ENCODE measurements at regions not wholly inside any gene's neighbourhood (a gene's known extent, or its start where the extent isn't known, plus 50 kb on each side); places are given as distances from the start of the nearest gene placed in this dataset.

GRCh38 chr4:56129431-56129861 lies 180.7 kb downstream of the CEP135 start:
- DNase-seq (ENCODE audit: low read depth, low spot score) = peak; percentile 79
- CTCF ChIA-PET = no interaction called here
- RAD21 ChIA-PET (ENCODE audit: low non-redundant PET in 1 of 2, low total read pairs in 2 of 2, uncharacterized antibody in 2 of 2, unreplicated experiment in 2 of 2) = no interaction called here
- Histone ChIP-seq H3K9me3 (ENCODE audit: control insufficient read depth in 1 of 2, insufficient read depth in 1 of 2, low read depth in 1 of 2, low read length in 2 of 2) (no peaks in the 10 kb centered on the region), H4K20me1 (ENCODE audit: insufficient read depth) (no peaks in the 10 kb centered on the region), H3K36me3 (ENCODE audit: control insufficient read depth in 1 of 2, insufficient read depth in 2 of 2, low read length in 2 of 2) (no peaks in the 10 kb centered on the region), H3K9me2 (ENCODE audit: insufficient read depth) (no peaks in the 10 kb centered on the region), H3K27ac (ENCODE audit: low read depth, low read length) (peak overlapping the region; percentile 37; the same call in 1 of the 2 replicates), H3K4me3 (replicated peaks in 1 of 2; ENCODE audit: low read depth in 1 of 2, low read length in 2 of 2) (no peak overlapping the region), H3K27me3 (ENCODE audit: insufficient read depth, low read length) (no peaks in the 10 kb centered on the region), H2AFZ (ENCODE audit: low read depth, low read length, poor library complexity, severe bottlenecking) (peak overlapping the region; percentile 55), H3K4me2 (ENCODE audit: low read length) (peak overlapping the region; percentile 50), H3K4me1 (ENCODE audit: control insufficient read depth in 1 of 2, insufficient read depth in 2 of 2, low read length in 2 of 2) (peaks cover 13 to 26% of the 10 kb centered on the region in 2 experiments), H3K9ac (ENCODE audit: low read length) (peak overlapping the region; percentile 6), H3K79me2 (ENCODE audit: insufficient read depth, low read length) (no peaks in the 10 kb centered on the region)
- intact Hi-C loops (cut with micrococcal nuclease) = loop anchor here (1.0 to 10.0 kb wide), 2 partner anchors 165 to 172 kb away; no protein-coding TSS in a partner anchor
- TF ChIP-seq ZNF274 (IDR thresholded peaks at IDR 0.05; ENCODE audit: low read depth, low read length) = no peak
- no peak for TF ChIP-seq FOSL1 (IDR thresholded peaks at IDR 0.05; ENCODE audit: low read depth)
- no peak for TF ChIP-seq CEBPB (IDR thresholded peaks at IDR 0.05; ENCODE audit: low read depth)
- TF ChIP-seq POLR2AphosphoS5 (IDR thresholded peaks at IDR 0.05; ENCODE audit: low read depth, low read length) = no peak
- TF ChIP-seq, protein P1, sequence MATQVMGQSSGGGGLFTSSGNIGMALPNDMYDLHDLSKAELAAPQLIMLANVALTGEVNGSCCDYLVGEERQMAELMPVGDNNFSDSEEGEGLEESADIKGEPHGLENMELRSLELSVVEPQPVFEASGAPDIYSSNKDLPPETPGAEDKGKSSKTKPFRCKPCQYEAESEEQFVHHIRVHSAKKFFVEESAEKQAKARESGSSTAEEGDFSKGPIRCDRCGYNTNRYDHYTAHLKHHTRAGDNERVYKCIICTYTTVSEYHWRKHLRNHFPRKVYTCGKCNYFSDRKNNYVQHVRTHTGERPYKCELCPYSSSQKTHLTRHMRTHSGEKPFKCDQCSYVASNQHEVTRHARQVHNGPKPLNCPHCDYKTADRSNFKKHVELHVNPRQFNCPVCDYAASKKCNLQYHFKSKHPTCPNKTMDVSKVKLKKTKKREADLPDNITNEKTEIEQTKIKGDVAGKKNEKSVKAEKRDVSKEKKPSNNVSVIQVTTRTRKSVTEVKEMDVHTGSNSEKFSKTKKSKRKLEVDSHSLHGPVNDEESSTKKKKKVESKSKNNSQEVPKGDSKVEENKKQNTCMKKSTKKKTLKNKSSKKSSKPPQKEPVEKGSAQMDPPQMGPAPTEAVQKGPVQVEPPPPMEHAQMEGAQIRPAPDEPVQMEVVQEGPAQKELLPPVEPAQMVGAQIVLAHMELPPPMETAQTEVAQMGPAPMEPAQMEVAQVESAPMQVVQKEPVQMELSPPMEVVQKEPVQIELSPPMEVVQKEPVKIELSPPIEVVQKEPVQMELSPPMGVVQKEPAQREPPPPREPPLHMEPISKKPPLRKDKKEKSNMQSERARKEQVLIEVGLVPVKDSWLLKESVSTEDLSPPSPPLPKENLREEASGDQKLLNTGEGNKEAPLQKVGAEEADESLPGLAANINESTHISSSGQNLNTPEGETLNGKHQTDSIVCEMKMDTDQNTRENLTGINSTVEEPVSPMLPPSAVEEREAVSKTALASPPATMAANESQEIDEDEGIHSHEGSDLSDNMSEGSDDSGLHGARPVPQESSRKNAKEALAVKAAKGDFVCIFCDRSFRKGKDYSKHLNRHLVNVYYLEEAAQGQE (IDR thresholded peaks at IDR 0.05; ENCODE audit: low read depth) = no peak
- TF ChIP-seq, protein P2, sequence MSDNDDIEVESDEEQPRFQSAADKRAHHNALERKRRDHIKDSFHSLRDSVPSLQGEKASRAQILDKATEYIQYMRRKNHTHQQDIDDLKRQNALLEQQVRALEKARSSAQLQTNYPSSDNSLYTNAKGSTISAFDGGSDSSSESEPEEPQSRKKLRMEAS (IDR thresholded peaks at IDR 0.05) = peak; percentile 77
- no peak for TF ChIP-seq ELF1 (IDR thresholded peaks at IDR 0.05; ENCODE audit: borderline replicate concordance, low read depth)
- TF ChIP-seq POLR2A (IDR thresholded peaks at IDR 0.05; ENCODE audit: borderline replicate concordance, extremely low read depth, insufficient read depth, insufficient read length) = no peak
- no peak for TF ChIP-seq EGR1 (IDR thresholded peaks at IDR 0.05; ENCODE audit: low read depth)
- TF ChIP-seq, protein P3, sequence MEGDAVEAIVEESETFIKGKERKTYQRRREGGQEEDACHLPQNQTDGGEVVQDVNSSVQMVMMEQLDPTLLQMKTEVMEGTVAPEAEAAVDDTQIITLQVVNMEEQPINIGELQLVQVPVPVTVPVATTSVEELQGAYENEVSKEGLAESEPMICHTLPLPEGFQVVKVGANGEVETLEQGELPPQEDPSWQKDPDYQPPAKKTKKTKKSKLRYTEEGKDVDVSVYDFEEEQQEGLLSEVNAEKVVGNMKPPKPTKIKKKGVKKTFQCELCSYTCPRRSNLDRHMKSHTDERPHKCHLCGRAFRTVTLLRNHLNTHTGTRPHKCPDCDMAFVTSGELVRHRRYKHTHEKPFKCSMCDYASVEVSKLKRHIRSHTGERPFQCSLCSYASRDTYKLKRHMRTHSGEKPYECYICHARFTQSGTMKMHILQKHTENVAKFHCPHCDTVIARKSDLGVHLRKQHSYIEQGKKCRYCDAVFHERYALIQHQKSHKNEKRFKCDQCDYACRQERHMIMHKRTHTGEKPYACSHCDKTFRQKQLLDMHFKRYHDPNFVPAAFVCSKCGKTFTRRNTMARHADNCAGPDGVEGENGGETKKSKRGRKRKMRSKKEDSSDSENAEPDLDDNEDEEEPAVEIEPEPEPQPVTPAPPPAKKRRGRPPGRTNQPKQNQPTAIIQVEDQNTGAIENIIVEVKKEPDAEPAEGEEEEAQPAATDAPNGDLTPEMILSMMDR (IDR thresholded peaks at IDR 0.05 in 2 of 3, conservative IDR thresholded peaks at IDR 0.05 in 1 of 3; ENCODE audit: borderline replicate concordance in 1 of 3, insufficient read depth in 1 of 3, low read depth in 2 of 3, low read length in 2 of 3) = peak; percentile 86 to 91 (median 90)
- TF ChIP-seq SIN3A (IDR thresholded peaks at IDR 0.05; ENCODE audit: low read depth) = no peak
- TF ChIP-seq ZFX (IDR thresholded peaks at IDR 0.05) = no peak
- no peak for TF ChIP-seq ATF3 (IDR thresholded peaks at IDR 0.05)
- TF ChIP-seq RAD21 (IDR thresholded peaks at IDR 0.05; ENCODE audit: low read depth) = peak; percentile 89
- peak; percentile 45 for TF ChIP-seq YY1 (IDR thresholded peaks at IDR 0.05; ENCODE audit: extremely low read depth, insufficient replicate concordance, low read depth, low read length)
- peak; percentile 65; the same call in 1 of the 2 replicates for TF ChIP-seq CBX3 (IDR thresholded peaks at IDR 0.05; ENCODE audit: low read depth)
- no peak for TF ChIP-seq SP1 (IDR thresholded peaks at IDR 0.05; ENCODE audit: low read depth)
- no peak for TF ChIP-seq ZBTB33 (IDR thresholded peaks at IDR 0.05; ENCODE audit: extremely low read depth, insufficient replicate concordance, low read length)
- no peak for TF ChIP-seq SRF (IDR thresholded peaks at IDR 0.05; ENCODE audit: low read depth)
- TF ChIP-seq TCF7L2 (IDR thresholded peaks at IDR 0.05; ENCODE audit: borderline replicate concordance, extremely low read depth, insufficient read depth, insufficient read length) = peak; percentile 21
- POLR2A ChIA-PET = no interaction called here
- no TSS peak for BruUV-seq (replicated peaks)
- peak; percentile 99 for ATAC-seq

Measured in HCT116 (cell line).